Glutamatergic neuron (in vitro differentiated cells): ENCODE measurements at regions not wholly inside any gene's neighbourhood (a gene's known extent, or its start where the extent isn't known, plus 50 kb on each side); places are given as distances from the start of the nearest gene placed in this dataset.

ENCODE experiments used
- DNase-seq: peaks from one replicate; pipeline ENCODE4 v3.0.0; 2022
- H3K27ac Mint-ChIP-seq: one replicate; pipeline ENCODE4 v1.8.0; 2020; ENCODE audit warnings: mild to moderate bottlenecking, mixed read lengths, inconsistent platforms; ENCODE audit not compliant: unreplicated experiment
- H3K27me3 Mint-ChIP-seq: one replicate; pipeline ENCODE4 v1.8.0; 2020; ENCODE audit warnings: mild to moderate bottlenecking, moderate library complexity, mixed read lengths, inconsistent platforms; ENCODE audit not compliant: unreplicated experiment
- H3K36me3 Mint-ChIP-seq: one replicate; pipeline ENCODE4 v1.8.0; 2020; ENCODE audit warnings: mild to moderate bottlenecking, mixed read lengths, inconsistent platforms; ENCODE audit not compliant: unreplicated experiment
- H3K4me1 Mint-ChIP-seq: one replicate; pipeline ENCODE4 v1.8.0; 2020; ENCODE audit warnings: mild to moderate bottlenecking, low read depth, mixed read lengths, inconsistent platforms; ENCODE audit not compliant: unreplicated experiment
- H3K4me3 Mint-ChIP-seq: one replicate; pipeline ENCODE4 v1.8.0; 2020; ENCODE audit warnings: mild to moderate bottlenecking, mixed read lengths, inconsistent platforms; ENCODE audit not compliant: unreplicated experiment
- H3K9me3 Mint-ChIP-seq: one replicate; pipeline ENCODE4 v1.8.0; 2020; ENCODE audit warnings: mild to moderate bottlenecking, moderate library complexity, mixed read lengths, inconsistent platforms; ENCODE audit not compliant: unreplicated experiment
- CTCF ChIP-seq: fragments of 200-600 bp; sonication (generic); IDR thresholded peaks from one replicate; pipeline ENCODE4 v1.5.0; 2021; ENCODE audit not compliant: partially characterized antibody, unreplicated experiment

DNA sequence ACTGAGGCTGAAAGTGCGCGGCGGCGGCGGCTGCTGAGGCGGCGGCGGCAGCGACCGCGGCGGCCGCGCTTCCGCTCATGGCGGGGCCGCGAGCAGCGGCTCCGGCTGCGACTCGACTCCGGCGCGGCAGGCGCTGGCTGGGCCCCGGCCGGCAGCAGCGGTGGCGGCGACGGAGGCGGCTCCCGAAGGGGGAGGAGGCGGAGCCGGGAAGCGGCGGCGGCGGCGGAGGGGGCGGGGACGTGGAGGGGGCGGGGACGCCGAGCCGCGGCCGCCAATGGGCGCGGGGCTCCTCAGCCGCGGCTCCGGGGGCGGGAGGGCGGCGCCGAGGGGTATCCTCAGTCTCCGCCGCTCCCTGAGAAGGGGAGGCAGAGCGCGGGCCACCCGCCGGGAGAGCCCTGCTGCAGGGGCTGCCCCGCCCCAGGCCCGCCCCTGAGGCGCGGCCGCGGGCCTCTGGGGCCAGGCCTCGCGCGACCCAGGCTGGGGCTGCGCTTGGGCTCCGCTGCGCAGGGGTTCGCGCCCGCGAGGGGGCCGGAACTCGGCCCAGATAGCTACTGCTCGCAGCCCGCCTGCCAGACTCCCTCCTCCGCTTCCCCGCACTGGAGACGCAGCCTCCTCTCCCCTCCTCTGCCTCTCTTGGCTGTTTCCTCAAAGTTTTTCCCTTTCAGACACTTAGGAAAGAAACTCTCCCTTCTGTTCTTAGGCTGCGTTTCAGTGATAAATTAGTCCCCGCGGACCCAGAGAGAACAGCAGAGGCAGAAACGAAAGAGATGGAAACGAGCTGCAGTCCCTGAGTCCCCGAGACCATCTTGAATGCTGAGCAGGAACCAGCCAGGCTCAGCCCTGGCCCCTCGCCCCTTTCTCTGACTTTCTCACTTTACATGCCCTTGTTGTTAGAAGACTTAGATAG lies 85.0 kb upstream of the MELK start:
- peak overlapping the region; percentile 93 for H3K4me3 Mint-ChIP-seq
- peaks cover 10% of the 10 kb centered on the region for H3K27me3 Mint-ChIP-seq
- H3K36me3 Mint-ChIP-seq: no peaks in the 10 kb centered on the region
- no peak for TF ChIP-seq CTCF
- peak; percentile 92 for DNase-seq
- H3K4me1 Mint-ChIP-seq: peaks cover 21% of the 10 kb centered on the region
- H3K9me3 Mint-ChIP-seq: peaks cover 6% of the 10 kb centered on the region
- peak overlapping the region; percentile 97 for H3K27ac Mint-ChIP-seq

DNA sequence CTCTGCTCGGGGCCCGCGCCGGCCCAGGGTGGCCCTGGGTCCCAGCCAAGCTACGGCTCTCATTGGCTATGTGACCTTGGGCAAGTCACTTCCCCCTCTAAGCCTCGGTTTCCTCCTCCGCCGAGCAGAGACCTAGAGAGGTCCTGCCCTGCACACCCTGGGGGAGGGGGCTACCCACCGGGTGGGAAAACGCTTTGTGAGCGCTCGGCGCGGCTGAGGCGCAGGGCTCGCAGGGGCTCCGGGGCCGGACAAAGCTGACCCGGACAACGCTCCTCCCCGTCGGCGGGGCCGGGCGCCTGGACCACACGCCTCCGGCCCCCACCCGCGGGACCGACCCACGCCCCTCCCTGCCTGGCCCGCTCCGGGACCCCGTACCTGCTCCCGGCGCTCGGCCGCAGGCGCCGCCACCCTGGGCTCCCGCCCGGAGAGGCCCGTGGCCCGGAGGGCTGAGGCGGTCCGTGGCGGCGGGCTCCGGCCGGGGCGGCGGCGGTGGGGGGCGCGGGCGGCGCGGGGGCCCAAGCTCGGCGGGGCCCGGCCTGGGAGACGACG lies 85.7 kb upstream of the MELK start:
- Mint-ChIP-seq H3K36me3 (no peaks in the 10 kb centered on the region), H3K27me3 (peaks cover 10% of the 10 kb centered on the region), H3K4me1 (peaks cover 21% of the 10 kb centered on the region), H3K27ac (peak overlapping the region; percentile 80), H3K4me3 (peak overlapping the region; percentile 95), H3K9me3 (peaks cover 6% of the 10 kb centered on the region)
- TF ChIP-seq CTCF: no peak
- DNase-seq: peak; percentile 66

- Mint-ChIP-seq H3K27ac (peak overlapping the region; percentile 85), H3K9me3 (peaks cover 6% of the 10 kb centered on the region), H3K4me3 (peak overlapping the region; percentile 95), H3K27me3 (peaks cover 10% of the 10 kb centered on the region), H3K4me1 (peaks cover 21% of the 10 kb centered on the region), H3K36me3 (no peaks in the 10 kb centered on the region)
- no peak for TF ChIP-seq CTCF
- DNase-seq: peak; percentile 26
Observed at GRCh38 chr9:36486329-36486932, 86.3 kb upstream of the MELK start.

DNA sequence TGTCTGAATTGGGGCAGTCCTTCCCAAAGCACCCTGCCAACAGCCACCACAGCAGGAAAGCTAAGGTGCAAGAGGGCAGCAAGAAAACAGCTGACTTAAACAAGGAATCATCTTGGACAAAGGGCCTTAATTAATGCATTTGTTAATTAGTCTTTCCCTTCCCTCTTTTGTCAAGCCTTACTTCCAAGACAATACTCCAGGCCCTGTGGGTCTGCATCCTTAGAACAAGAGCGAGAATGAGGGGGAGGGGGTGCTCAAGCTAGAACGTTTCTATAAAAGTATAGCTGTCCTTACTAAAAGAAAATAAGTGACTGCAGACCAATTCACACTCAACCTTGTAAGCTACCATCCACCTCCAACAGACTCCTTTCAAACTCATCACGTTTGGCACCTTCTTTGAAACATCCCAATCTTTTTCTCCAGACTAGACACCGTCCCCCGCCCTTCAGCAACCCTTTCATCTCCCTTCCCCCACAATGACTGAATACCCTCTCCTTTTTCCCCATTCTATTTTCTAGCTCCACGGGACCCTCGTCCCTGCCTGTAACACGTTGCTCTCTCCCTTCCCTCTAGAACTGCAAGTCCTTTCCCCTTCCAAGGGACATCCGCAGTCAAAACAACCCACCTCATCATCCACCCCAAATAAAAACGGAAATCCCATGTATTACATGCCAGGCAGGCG lies 85.7 kb upstream of the RNF38 start:
- peak overlapping the region; percentile 95 for H3K4me3 Mint-ChIP-seq
- peaks cover 10% of the 10 kb centered on the region for H3K27me3 Mint-ChIP-seq
- H3K27ac Mint-ChIP-seq: peak overlapping the region; percentile 85
- H3K9me3 Mint-ChIP-seq: peaks cover 6% of the 10 kb centered on the region
- peaks cover 21% of the 10 kb centered on the region for H3K4me1 Mint-ChIP-seq
- TF ChIP-seq CTCF: no peak
- H3K36me3 Mint-ChIP-seq: no peaks in the 10 kb centered on the region
- no peak for DNase-seq
